OCI-LY1 (cell line): ENCODE measurements at regions not wholly inside any gene's neighbourhood (a gene's known extent, or its start where the extent isn't known, plus 50 kb on each side); places are given as distances from the start of the nearest gene placed in this dataset.
"Not testable (repeated sequence)": the region's sequence is repeated elsewhere in the genome, so short reads cannot be mapped to it uniquely, and the experiment has no call there.

Source experiments
- H2AFZ ChIP-seq: fragments of 200-600 bp; sonication (generic), shearing (Covaris generic); 2 replicates; pipeline ENCODE4 v1.6.0; 2014; ENCODE audit warnings: antibody characterized with exemption, mild to moderate bottlenecking, low read length
- H3F3A ChIP-seq: fragments of 200-600 bp; sonication (generic), shearing (Covaris generic); 2 replicates; pipeline ENCODE4 v1.6.0; 2014; ENCODE audit warnings: mild to moderate bottlenecking, antibody characterized with exemption, low read length, moderate library complexity; ENCODE audit not compliant: insufficient read depth
- H3K27ac ChIP-seq: fragments of 200-600 bp; sonication (generic); 2 replicates; pipeline ENCODE4 v1.5.1; 2014; ENCODE audit warnings: low read length, mixed run types, mild to moderate bottlenecking, low read depth; ENCODE audit not compliant: poor library complexity, severe bottlenecking
- H3K27me3 ChIP-seq: fragments of 200-600 bp; sonication (generic); 2 replicates; pipeline ENCODE4 v1.6.0; 2014; ENCODE audit warnings: antibody characterized with exemption, mild to moderate bottlenecking, low read length, moderate library complexity; ENCODE audit not compliant: insufficient read depth
- H3K36me3 ChIP-seq: fragments of 200-600 bp; sonication (generic); 2 replicates; pipeline ENCODE4 v1.6.1; 2014; ENCODE audit warnings: mild to moderate bottlenecking, antibody characterized with exemption, low read length, moderate library complexity, mixed read lengths; ENCODE audit not compliant: insufficient read depth
- H3K4me1 ChIP-seq: fragments of 200-600 bp; sonication (generic); 2 replicates; pipeline ENCODE4 v1.5.1; 2014; ENCODE audit warnings: mild to moderate bottlenecking, low read length, moderate library complexity; ENCODE audit not compliant: insufficient read depth, severe bottlenecking
- H3K4me2 ChIP-seq: fragments of 200-600 bp; sonication (generic), shearing (Covaris generic); 2 replicates; pipeline ENCODE4 v1.6.1; 2014; ENCODE audit warnings: low read length
- H3K4me3 ChIP-seq: fragments of 200-600 bp; sonication (generic); 2 replicates; pipeline ENCODE4 v1.5.1; 2014; ENCODE audit warnings: low read length, low read depth, mild to moderate bottlenecking, mixed read lengths; ENCODE audit not compliant: poor library complexity, severe bottlenecking
- H3K79me2 ChIP-seq: fragments of 200-600 bp; shearing (Covaris generic); 2 replicates; pipeline ENCODE4 v1.6.1; 2016; ENCODE audit warnings: mixed run types, low read length, mixed read lengths; ENCODE audit not compliant: insufficient read depth
- H3K9ac ChIP-seq: fragments of 200-600 bp; sonication (generic), shearing (Covaris generic); 2 replicates; pipeline ENCODE4 v1.6.1; 2014; ENCODE audit warnings: mild to moderate bottlenecking, low read length, mixed read lengths
- H3K9me2 ChIP-seq: fragments of 200-600 bp; sonication (generic), shearing (Covaris generic); 2 replicates; pipeline ENCODE4 v1.6.1; 2014; ENCODE audit warnings: low read depth, mild to moderate bottlenecking, low read length, mixed read lengths
- H3K9me3 ChIP-seq: fragments of 200-600 bp; shearing (Covaris generic); 2 replicates; pipeline ENCODE4 v1.6.1; 2014; ENCODE audit warnings: low read length, mixed read lengths
- H4K20me1 ChIP-seq: fragments of 200-600 bp; sonication (generic), shearing (Covaris generic); 2 replicates; pipeline ENCODE4 v1.6.0; 2016; ENCODE audit warnings: mild to moderate bottlenecking, low read length; ENCODE audit not compliant: insufficient read depth
- EZH2 ChIP-seq: fragments of 200-600 bp; sonication (generic), shearing (Covaris generic); IDR thresholded peaks from 2 replicates; pipeline ENCODE4 v1.8.0; 2017; ENCODE audit warnings: borderline replicate concordance, mixed run types, mild to moderate bottlenecking, antibody characterized with exemption, low read length, moderate library complexity, mixed read lengths
- TF ChIP-seq, protein P1 (sequence below): fragments of 200-600 bp; sonication (generic), shearing (Covaris generic); IDR thresholded peaks from 2 replicates; pipeline ENCODE4 v1.5.1; 2017; ENCODE audit warnings: mild to moderate bottlenecking, antibody characterized with exemption, low read length, moderate library complexity, mixed read lengths

DNA sequence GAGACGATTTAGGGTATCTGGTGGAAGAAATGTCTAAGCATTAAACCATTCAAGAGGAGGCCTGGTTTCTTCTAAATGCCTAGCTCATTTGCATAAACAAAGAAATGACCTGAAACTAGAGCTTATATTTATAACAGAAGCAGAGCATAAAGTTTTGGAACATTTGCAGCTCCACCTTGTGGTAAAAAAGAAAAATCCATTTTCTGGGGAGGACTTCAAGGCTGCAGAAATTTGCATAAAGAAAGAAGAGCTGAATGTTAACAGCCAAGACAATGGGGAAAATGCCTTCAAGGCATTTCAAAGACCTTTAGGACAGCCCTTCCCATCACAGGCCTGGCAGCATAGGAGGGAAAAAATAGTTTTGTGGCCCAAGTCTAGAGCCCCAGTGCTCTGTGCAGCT is 362.0 kb downstream of the ZNF248 start:
- Histone ChIP-seq H3F3A (no peaks in the 10 kb centered on the region), H3K9me2 (no peaks in the 10 kb centered on the region), H3K9me3 (no peaks in the 10 kb centered on the region), H3K9ac (no peak overlapping the region), H3K27me3 (no peaks in the 10 kb centered on the region), H3K4me3 (no peak overlapping the region), H3K4me2 (no peak overlapping the region), H3K27ac (no peak overlapping the region), H4K20me1 (no peaks in the 10 kb centered on the region), H3K4me1 (no peaks in the 10 kb centered on the region), H3K36me3 (no peaks in the 10 kb centered on the region), H2AFZ (no peak overlapping the region), H3K79me2 (no peaks in the 10 kb centered on the region)
- TF ChIP-seq, protein P1, sequence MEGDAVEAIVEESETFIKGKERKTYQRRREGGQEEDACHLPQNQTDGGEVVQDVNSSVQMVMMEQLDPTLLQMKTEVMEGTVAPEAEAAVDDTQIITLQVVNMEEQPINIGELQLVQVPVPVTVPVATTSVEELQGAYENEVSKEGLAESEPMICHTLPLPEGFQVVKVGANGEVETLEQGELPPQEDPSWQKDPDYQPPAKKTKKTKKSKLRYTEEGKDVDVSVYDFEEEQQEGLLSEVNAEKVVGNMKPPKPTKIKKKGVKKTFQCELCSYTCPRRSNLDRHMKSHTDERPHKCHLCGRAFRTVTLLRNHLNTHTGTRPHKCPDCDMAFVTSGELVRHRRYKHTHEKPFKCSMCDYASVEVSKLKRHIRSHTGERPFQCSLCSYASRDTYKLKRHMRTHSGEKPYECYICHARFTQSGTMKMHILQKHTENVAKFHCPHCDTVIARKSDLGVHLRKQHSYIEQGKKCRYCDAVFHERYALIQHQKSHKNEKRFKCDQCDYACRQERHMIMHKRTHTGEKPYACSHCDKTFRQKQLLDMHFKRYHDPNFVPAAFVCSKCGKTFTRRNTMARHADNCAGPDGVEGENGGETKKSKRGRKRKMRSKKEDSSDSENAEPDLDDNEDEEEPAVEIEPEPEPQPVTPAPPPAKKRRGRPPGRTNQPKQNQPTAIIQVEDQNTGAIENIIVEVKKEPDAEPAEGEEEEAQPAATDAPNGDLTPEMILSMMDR = peak; percentile 56
- TF ChIP-seq EZH2 = no peak

DNA sequence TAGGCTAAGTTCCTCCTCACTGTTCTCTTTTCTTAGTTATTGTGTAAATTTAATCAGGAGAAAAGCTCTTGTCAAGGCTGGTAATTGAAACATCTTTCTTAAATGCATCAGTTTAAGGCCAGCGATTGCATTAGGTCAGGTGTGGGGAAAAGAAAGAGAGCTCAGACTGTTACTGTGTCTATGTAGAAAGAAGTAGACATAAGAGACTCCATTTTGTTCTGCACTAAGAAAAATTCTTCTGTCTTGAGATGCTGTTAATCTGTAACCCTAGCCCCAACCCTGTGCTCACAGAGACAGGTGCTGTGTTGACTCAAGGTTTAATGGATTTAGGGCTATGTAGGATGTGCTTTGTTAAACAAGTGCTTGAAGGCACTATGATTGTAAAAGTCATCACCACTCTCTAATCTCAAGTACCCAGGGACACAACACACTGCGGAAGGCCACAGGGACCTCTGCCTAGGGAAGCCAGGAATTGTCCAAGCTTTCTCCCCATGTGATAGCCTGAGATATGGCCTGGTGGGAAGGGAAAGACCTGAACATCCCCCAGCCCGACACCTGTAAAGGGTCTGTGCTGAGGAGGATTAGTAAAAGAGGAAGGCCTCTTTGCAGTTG is 364.1 kb downstream of the ZNF248 start:
- H3F3A ChIP-seq = not testable (repeated sequence)

DNA sequence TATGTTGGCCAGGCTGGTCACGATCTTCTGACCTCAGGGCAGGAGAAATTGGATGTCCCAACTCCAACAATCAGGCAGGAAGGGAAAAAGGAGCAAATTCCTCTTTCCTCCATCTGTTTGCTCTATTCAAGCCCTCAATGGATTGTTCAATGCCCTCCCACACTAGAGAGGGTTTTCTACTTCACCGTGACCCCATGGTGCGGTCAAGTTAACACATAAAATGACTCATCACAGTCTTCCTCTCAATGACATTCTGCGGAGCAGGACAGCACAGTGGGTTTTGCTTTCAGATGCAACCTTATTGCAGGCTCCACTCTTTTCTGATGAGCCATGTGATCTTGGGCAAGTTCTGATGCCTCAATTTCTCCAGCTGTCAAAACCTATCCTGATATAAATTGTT is 364.9 kb downstream of the ANKRD30A start:
- Histone ChIP-seq H3K79me2 (no peaks in the 10 kb centered on the region), H3F3A (no peaks in the 10 kb centered on the region), H3K4me1 (no peaks in the 10 kb centered on the region), H3K4me3 (no peak overlapping the region), H2AFZ (no peak overlapping the region), H3K36me3 (no peaks in the 10 kb centered on the region), H3K27ac (no peak overlapping the region), H3K9me2 (no peaks in the 10 kb centered on the region), H3K9ac (no peak overlapping the region), H3K4me2 (no peak overlapping the region), H3K27me3 (no peaks in the 10 kb centered on the region), H3K9me3 (no peaks in the 10 kb centered on the region), H4K20me1 (no peaks in the 10 kb centered on the region)
- TF ChIP-seq, protein P1 = no peak
- no peak for TF ChIP-seq EZH2

More for the DNA sequence above, 364.1 kb downstream of the ZNF248 start:
- not testable (repeated sequence) for H3K4me1 ChIP-seq, H3K9me2 ChIP-seq, H2AFZ ChIP-seq, H3K27ac ChIP-seq, H3K36me3 ChIP-seq, H3K4me2 ChIP-seq, H3K4me3 ChIP-seq, H3K9me3 ChIP-seq, H3K79me2 ChIP-seq, H3K9ac ChIP-seq, H4K20me1 ChIP-seq, H3K27me3 ChIP-seq

DNA sequence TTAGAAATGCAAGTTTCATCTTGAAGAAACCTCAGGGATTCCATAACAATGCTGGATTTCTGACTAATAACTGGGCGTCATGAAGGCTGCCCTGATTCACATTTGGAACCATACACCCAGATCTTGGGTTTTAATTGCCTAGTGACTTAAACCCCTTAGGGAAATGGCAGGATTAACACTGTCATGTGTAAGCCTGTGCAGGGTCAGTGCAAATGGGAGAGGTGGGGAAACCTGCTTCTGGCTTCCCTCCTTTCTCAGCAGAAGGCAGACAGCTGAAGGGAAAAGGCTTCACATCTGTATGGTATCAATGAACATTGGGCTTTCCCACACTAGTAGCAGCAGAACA is 364.2 kb downstream of the ANKRD30A start:
- no peaks in the 10 kb centered on the region for H3K9me3 ChIP-seq
- no peak overlapping the region for H3K4me2 ChIP-seq
- no peaks in the 10 kb centered on the region for H3F3A ChIP-seq
- H3K4me3 ChIP-seq = no peak overlapping the region
- H4K20me1 ChIP-seq = no peaks in the 10 kb centered on the region
- no peak overlapping the region for H3K27ac ChIP-seq
- no peaks in the 10 kb centered on the region for H3K4me1 ChIP-seq
- H3K36me3 ChIP-seq = no peaks in the 10 kb centered on the region
- TF ChIP-seq, protein P1 = no peak
- TF ChIP-seq EZH2 = no peak
- no peaks in the 10 kb centered on the region for H3K79me2 ChIP-seq
- H3K9ac ChIP-seq = no peak overlapping the region
- no peaks in the 10 kb centered on the region for H3K27me3 ChIP-seq
- H3K9me2 ChIP-seq = no peaks in the 10 kb centered on the region
- H2AFZ ChIP-seq = no peak overlapping the region
